RPMI8226 (cell line): ENCODE measurements at regions not wholly inside any gene's neighbourhood (a gene's known extent, or its start where the extent isn't known, plus 50 kb on each side); places are given as distances from the start of the nearest gene placed in this dataset.

Experiments
- DNase-seq: peaks from one replicate; pipeline ENCODE4 v3.0.0-alpha.2; 2015

GRCh38 chr18:46352520-46353250 lies 248.5 kb downstream of the HAUS1 start:
- no peak for DNase-seq

DNA sequence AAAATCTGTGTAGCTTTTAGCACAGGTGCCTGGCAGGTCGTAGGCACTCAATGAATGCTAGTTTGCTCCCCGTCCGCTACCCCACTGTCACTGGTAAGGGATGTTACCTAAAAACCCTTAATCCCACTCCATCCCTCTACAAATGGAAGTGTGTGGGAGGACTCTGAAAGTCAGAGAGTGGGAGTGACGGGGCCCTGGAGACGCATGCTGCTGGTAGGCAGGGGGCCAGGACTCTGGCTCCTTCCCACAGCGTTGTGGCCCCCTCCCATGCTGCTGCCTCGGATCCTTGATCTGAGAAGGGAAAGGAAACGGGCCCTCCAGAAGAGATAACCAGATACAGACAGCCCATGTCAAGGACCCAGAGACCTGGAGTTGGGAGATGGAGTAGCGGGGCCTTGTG lies 249.3 kb downstream of the HAUS1 start:
- DNase-seq = no peak

- DNase-seq = no peak
Measured at GRCh38 chr18:46356278-46357033, 252.3 kb downstream of the HAUS1 start.

DNA sequence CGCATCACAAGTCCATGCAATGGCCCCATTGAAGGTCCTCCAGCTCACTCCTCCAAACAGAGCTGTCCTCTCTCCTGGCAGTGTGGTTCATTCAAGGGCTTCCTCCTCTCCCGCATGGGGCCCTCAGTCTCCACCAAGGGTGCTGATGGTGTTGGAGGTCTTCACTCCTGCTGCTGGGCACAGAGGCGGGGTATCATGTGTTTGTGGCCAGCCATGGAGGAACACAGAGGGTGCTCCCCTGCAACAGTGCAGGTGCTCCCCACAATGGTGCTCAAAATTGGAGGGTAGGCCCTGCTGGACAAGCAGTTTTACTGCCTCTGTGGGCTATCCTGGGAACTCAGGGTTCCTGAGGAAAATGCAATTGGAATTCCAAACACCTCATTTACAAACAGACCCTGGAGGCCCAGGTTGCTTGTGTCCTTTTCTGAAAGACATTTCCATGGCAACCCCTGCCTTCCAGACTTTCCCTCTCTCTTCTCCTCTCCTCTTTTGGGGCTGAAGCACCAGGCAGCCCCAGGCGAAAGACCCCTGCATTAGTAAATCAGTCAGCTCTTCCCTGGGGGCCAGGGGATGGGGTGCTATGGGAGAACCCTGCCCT lies 256.0 kb downstream of the HAUS1 start:
- no peak for DNase-seq

GRCh38 chr18:46360866-46361265 lies 256.7 kb downstream of the HAUS1 start:
- no peak for DNase-seq

DNA sequence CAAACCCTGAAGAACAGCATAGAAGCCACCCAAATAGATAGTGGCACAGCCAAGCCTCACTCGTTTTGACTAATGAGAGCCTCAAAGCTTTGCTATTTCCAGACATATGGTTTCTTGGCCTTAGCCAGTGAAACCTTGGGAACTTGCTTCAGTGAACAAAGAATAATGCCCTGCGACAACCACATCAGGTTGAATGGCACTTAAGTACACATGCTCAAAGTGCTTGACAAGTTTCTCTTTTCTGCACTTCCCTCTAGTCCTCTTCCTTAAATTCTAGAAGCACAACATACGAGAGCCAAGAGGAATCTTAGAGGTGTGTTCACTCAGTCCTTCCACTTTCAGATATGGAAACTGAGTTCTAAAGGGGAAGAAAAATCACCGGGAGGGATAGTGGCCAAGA lies 258.3 kb downstream of the HAUS1 start:
- DNase-seq = no peak

DNA sequence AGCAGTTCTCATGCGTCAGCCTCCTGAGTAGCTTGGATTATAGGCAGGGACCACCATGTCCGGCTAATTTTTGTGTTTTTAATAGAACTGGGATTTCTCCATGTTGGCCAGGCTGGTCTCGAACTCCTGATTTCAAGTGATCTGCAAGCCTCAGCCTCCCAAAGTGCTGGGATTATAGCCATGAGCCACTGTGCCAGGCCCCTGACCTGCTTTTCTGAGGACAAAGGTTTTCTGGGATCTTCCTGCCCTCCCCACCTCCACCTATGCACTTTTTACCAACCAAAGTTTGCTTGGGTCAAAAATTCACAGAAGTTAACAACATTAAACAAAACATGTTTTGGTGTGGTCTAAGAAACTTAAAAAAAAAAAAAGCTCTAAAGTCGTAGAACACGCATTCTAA lies 259.9 kb downstream of the HAUS1 start:
- DNase-seq = no peak

- no peak for DNase-seq
Measured at GRCh38 chr18:46366201-46366600, 262.0 kb downstream of the HAUS1 start.

GRCh38 chr18:46366751-46367376 lies 262.7 kb downstream of the HAUS1 start:
- DNase-seq = no peak

DNA sequence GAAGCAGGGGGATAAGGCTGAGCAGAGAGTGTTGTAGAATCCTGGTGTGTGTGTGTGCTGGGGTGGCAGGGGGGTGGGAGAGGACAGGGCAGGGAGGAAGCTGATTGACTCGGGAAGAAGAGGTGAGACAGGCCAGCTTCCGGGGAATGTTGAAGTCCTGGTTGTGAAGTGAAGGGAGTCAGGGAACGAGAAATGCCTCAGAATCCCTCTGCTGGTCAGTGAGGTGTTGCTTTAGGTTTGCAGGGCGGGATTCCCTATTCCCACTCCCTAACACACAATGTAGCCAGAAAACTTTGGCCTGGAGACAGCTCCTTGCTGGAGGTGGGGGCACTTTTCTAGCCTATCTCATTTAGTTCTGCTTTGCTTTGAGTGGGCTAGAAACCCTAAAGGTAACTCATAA lies 265.1 kb downstream of the HAUS1 start:
- DNase-seq = no peak

GRCh38 chr18:46370898-46371297 lies 266.7 kb downstream of the HAUS1 start:
- DNase-seq = no peak

DNA sequence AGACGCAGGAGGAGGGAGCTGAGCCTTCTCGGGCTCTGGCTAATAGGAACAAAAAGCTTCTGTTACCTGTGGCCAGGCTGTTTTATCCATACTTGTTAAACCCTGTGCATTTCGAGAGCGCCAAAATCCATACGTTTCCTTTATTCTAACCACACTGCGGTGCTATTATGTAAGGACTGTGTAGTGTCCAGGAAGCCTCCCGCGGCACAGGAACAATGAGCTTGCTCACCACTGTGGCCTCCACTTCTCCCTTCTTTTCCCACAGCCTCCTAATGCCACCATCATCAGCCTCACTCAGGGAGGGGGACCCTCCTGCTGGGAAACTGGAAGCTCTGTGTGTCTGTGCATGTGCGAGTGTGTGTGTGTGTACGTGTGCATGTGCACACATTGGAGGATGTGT lies 268.5 kb downstream of the HAUS1 start:
- no peak for DNase-seq

DNA sequence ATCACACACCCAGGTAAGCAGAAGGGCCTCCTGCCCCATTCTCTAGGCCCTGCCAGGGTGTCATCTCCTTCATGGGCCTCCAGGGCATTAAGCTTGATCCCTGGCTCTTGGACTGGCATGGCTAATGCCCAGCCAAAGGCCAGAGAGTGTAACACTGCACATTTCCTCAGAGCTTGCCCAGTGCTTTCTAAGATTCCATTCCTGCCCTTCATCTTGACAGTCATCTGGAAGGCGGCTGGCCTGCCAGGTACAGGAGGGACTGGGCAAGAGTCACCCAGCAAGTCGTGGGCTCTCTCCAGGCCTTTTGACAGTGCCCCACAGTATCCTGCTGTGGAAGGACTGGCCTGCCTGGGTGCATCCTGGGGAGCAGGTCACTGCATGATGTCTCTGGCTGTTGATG lies 268.9 kb downstream of the HAUS1 start:
- DNase-seq = no peak

DNA sequence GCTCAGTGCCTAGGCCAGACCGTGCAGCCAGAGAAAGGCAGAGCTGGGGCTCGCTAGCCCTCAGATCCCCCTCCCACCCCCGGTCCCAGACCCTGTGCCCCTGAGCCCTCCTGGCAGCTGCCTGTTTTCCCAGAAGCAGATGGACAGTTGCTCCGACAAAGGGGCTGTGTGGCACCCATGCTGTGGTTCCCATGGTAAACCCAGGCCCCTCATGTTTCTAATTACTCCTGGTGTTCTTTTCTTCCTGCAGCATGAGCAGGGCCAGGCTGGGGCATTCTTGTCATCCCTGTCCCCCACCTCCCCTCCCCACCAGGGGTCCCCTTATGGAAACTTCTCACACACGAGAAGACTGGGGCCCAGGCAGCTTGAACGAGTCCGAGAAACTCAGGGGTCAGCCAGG lies 269.6 kb downstream of the HAUS1 start:
- DNase-seq = no peak

GRCh38 chr18:46374850-46375249 lies 270.7 kb downstream of the HAUS1 start:
- DNase-seq = no peak

GRCh38 chr18:46377557-46377956 lies 273.4 kb downstream of the HAUS1 start:
- DNase-seq = no peak

GRCh38 chr18:46378126-46378863 lies 274.1 kb downstream of the HAUS1 start:
- DNase-seq = no peak

- DNase-seq = no peak
Measured at GRCh38 chr18:46378864-46379207, 274.7 kb downstream of the HAUS1 start.

DNA sequence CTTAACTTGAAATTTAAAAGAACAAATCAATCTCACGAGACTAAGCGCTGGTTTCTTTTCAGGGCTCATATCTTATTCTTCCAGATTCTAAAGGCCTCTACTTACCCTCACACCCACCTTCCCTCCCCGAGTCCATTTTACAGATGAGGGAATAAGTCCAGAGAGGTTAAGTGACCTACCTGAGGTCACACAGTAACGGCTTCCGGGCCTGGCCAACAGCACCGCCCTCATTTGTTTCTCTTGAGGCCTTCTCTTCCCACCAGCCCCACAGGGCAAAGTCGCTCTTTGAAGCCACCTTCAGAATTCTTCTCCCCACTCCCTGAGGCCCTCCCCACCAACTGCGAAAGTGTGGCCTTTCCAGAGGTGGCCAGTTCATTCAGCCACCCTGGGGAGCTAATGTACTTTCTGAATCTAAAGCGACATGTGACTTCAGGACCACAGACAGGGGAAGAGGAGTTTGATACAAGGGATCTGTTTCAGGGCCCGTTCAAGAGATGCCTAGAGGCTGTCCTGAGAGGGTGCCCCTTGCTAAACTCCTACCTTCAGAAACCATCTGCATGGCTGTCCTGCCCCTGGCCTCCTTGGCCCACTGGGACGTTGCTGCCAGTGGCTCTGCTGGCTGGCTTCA lies 275.3 kb downstream of the HAUS1 start:
- no peak for DNase-seq

DNA sequence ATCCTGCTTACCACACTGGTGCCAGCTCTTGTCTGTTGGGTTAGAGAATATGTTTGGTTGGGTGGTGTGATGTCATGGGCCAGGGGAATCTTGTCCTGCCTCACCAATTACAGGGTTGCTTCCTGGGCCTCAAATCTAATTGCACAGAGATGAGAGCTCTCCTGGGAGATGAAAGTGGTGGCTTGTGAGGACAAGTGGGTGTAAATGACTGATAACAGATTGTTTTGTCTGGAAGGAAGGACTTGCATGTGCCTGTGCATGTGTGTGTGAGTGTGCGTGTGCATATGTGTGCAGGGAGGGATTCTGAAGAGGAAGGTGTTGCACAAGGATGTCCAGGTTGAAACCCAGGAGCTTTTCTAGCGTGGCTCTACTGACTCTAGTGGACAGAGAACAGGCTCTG lies 271.9 kb downstream of the LOXHD1 start:
- DNase-seq = no peak

- DNase-seq = no peak
Measured at GRCh38 chr18:46386788-46387187, 270.2 kb downstream of the LOXHD1 start.

- DNase-seq = no peak
Measured at GRCh38 chr18:46387441-46388131, 269.4 kb downstream of the LOXHD1 start.
